Fibroblast of skin of back (primary cell): ENCODE measurements at regions not wholly inside any gene's neighbourhood (a gene's known extent, or its start where the extent isn't known, plus 50 kb on each side); places are given as distances from the start of the nearest gene placed in this dataset.

Experiments
- DNase-seq: peaks from one replicate; pipeline ENCODE4 v3.0.0-alpha.2; 2013

- peak; percentile 77 for DNase-seq
Observed at GRCh38 chr5:82387001-82387818, 109.1 kb upstream of the RPS23 start.

DNA sequence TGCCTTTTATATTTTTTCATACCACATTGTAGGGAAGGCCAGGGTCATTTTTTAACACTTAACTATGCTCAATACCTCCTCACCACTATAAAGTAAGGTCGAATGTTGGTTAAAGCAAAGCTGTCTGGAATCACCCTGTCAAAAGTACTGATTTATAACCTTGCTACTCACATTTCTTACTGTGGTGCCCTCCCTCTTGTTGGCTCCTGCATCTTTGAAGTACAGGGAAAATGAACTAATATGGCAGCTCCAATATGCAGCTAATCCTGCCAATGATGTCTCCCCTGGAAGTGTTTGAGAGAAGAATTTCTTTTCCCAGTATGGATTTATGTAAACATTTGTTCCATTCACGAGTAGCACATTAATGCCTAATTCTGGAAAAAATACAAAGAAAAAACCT is 108.4 kb upstream of the RPS23 start:
- DNase-seq: no peak

- no peak for DNase-seq
Observed at GRCh38 chr5:82384034-82384750, 106.0 kb upstream of the RPS23 start.

DNA sequence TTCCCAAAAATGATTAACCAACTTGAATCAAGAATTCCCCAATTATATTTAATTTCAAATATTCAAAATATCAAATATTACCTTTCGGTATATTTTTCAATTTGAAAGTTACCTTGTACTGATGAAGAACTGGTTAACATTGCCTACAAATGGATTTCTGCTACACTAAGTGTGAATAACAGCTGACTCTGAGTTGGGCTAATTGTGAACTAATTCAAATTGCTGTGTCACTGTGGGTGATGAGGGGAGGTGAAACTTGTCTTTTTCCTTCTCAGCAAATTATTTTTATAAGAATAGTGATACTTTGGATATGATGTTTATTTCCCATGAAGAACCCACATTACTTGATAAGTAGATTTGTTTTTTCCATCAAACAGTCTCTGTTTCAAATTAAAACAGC is 103.4 kb upstream of the RPS23 start:
- DNase-seq: no peak

GRCh38 chr5:82376307-82376706 is 98.2 kb upstream of the RPS23 start:
- no peak for DNase-seq

DNA sequence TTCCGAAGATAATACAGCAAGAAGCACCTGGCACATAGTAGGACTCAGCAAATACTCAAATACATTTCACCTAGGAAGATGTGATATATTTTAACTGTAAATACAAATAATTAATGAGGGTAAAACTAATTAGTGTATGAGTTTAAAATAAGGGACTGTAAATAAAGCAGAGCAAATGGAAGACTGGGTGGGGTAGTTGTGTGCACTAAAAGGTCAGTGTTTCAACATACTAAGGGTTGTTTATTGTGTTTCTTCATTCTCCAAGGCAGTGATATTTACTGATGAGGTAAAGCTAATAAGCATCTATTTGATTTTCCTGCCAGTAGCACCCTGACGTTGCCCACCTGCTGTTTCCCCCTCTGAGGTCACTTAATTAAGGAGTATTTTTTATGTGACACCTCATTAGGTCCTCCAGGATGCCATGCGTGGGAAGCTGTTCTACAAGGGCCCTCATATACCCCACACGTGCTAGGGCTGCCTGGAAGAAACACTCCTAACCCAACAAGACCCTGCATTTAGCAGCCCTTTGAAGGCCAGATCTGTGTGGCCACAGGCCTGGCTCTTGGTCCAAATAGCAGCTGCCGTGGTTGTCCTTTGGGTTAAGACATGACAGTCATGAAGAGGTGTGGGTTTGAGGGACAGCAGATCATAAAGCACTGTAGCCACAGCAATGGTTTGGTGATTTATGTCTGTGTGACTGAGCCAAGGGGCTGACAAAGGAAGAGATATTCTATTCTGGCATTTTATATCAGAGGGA is 97.5 kb upstream of the RPS23 start:
- no peak for DNase-seq

- DNase-seq: no peak
Observed at GRCh38 chr5:82374637-82375036, 96.5 kb upstream of the RPS23 start.

- no peak for DNase-seq
Observed at GRCh38 chr5:82367930-82368329, 89.8 kb upstream of the RPS23 start.

DNA sequence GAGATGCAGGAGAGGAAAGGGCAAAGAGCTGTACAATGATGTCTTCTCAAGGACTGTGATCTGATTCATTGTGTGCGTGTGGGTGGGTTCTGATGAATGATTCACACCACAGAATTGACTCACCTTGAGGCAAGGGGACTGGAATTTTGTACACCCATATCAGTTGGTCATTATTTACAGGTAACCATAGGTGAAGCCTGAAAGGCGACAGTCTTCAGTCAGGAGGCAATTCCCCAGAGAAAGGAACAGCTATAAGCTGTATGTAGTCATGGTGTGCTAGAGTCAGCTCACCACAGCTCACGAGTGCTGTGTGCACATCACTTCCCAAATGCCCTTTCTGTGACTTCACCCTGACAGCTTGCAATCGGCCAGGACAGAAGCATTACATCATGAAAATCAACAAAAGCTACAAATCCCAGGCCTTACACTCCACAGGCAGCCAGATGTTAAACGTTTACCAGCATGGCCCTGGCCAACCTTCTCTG is 87.6 kb upstream of the RPS23 start:
- DNase-seq: peak; percentile 78

DNA sequence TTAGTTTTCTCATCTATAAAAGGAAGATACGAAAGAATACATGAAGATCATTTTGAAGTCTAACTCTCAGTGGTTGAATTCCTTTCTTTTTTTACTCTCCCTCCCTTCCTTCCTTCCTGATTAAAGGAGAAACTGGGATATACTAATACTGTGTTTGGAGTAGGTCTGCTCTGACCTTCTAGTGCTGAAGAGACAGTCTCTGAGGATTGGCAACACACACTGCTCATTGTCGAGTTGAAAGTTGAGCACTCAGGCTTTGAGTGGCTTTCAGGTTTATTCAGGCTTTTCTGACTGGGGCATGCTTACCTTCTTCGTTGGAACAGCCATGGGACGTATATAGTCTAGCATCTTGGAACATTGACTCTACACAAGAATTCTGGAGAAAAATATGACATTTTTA is 86.9 kb upstream of the RPS23 start:
- DNase-seq: no peak

- peak; percentile 76 for DNase-seq
Observed at GRCh38 chr5:82364497-82364896, 86.3 kb upstream of the RPS23 start.

- DNase-seq: no peak
Observed at GRCh38 chr5:82363524-82363923, 85.4 kb upstream of the RPS23 start.

GRCh38 chr5:82362636-82363035 is 84.5 kb upstream of the RPS23 start:
- no peak for DNase-seq

GRCh38 chr5:82360022-82360421 is 81.9 kb upstream of the RPS23 start:
- DNase-seq: no peak

DNA sequence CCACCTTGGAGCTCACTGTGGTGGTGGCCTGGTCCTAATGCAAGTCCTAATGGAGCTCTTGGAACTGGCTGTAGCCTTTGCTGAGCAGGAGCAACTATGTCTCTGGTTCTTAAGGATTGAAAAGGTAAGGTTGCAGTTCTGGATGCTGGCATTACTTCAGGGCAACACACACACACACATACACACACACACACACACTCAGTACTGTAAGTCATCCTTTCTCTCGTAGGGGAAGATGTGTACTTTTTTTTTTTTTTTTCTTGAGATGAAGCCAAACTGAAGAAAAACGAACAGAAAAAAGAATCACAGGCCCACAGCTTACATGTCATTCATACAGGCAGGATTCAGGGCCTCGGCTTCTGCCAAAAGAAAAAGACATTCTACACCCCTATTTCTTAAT is 81.1 kb upstream of the RPS23 start:
- DNase-seq: no peak

- DNase-seq: no peak
Observed at GRCh38 chr5:82358457-82358856, 80.3 kb upstream of the RPS23 start.

DNA sequence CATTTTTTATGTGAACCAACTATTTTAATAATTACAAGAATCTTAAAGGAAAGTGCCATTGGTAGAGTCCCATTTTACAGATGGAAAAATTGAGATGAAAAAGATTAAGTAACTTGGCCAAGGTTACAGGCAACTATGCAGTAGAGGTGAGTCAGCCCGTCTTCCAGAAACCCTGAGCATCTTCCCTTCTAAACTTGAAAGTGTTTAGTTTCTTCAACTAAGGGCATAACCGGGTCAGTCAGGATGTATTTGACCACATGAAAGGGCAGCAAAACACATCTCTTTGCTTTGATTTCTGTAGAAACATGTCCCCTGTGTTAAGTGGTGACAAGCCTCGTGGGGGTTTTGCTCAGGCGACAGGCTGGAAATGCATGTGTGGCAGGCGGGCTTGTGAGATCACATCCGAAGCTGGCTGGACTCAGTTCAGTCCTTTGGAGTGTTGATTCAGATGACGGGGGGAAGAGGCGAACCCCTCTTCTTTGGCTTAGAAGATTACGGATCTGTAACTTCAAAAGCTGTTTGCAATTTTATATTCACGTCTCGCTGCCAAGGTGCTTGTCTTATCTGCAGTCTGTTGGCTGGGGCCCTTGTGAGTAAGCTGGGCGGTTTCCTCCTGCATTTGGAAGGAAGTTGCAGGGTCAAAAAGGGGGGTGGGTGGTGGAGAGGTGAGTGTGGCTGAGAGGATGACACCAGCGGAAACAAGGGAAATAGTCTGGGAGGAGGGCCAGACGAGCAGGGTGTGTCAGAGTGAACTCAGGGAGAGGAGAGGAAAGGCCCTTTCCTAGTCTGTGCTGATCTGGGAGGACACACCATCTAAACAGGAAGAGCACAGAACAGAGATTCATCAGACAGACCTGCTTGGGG is 78.9 kb upstream of the RPS23 start:
- DNase-seq: peak; percentile 83

DNA sequence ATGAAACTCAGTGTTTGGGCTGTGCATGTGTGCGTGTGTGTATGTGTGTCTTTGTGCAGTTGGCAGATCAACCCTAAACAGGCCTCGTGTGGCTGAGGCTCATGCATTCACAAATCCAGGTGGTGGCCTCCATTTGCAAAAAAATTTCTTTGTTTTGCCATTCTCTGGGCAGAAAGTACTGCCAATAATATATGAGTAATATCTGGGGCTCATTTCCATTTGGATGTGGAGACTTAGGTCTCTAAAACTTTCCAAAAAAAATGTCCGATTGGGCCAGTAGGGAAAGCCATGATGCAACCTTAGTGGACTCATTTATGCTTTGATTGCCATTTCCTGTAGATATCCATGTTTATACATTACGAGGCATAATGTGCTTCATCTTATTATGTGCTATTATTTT is 77.9 kb upstream of the RPS23 start:
- DNase-seq: no peak

GRCh38 chr5:82355496-82355895 is 77.3 kb upstream of the RPS23 start:
- DNase-seq: no peak

GRCh38 chr5:82355053-82355452 is 76.9 kb upstream of the RPS23 start:
- no peak for DNase-seq

DNA sequence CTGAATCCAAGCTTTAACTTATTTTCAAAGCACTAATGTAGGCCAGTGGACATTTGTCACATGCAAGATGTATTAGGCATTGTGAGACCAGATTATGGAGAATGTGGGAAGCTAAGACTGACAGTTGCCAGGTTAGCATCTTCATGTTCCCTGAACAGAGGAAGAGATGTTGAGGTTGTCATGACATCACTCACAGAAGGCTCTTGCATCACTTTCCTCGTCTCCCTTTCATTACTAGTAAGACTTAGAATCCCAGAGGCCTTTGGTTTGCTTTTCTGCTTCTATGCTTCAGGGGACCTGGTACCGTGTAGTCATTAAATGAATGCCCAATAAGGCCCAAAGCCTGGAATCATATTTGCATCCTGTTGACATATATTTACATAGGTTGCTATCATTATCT is 76.4 kb upstream of the RPS23 start:
- no peak for DNase-seq

DNA sequence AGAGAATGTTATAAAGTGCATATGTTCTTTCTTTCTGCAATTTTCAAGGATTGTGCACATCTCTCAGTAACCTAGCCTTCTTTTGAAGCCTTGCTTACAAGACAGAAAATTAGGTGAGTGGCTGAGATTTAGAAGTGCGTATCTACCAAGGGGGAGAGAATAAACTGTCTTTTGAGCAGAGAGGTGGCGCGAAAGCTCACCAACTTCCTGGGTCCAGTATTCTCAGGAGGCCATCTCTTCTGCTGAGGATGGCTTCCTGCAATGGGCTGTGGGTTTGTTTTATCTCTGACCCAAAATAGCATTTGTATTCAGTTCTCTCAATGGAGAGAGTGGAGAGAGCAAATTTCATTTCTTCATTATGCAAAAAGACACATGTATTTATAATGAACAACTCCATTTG is 75.4 kb upstream of the RPS23 start:
- DNase-seq: no peak
